ENCODE measurements at regions not wholly inside any gene's neighbourhood (a gene's known extent, or its start where the extent isn't known, plus 50 kb on each side); places are given as distances from the start of the nearest gene placed in this dataset.

GRCh38 chr7:50962962-50963374 is 180.3 kb upstream of the GRB10 start:
- DNase-seq (ENCODE audit: low spot score), result peak; percentile 95

DNA sequence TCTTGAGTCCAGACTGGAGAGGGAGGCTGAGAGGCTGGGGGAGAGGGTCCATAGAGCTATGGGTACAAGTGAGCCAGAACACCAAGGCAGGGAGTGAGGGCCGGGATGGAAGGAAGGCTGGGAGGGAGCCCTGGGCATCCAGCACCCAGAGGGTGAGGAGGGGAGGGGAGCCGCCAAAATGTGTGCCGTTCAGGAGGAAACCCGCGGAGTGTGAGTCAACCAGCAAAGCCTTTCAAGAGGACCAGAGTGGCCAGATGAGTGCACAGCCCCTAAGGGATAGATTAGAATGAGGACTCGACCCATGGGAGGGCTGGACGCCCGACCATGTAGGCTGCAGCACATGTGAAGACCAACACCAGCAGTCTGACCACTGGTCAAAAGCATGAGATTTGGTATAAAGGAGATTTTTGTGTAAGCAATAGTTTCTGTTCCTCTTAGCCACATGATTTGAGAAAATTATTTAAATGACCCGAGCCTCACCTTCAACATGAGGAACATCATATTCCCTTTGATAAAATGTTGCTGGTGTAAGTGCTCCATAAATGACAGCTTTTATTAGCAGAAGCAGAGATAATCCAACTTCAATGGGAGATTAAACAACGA is 179.7 kb upstream of the GRB10 start:
- no peak for DNase-seq (ENCODE audit: low spot score)

- DNase-seq (ENCODE audit: low spot score), result no peak
These were observed 178.1 kb upstream of the GRB10 start for GRCh38 chr7:50960621-50961310.

DNA sequence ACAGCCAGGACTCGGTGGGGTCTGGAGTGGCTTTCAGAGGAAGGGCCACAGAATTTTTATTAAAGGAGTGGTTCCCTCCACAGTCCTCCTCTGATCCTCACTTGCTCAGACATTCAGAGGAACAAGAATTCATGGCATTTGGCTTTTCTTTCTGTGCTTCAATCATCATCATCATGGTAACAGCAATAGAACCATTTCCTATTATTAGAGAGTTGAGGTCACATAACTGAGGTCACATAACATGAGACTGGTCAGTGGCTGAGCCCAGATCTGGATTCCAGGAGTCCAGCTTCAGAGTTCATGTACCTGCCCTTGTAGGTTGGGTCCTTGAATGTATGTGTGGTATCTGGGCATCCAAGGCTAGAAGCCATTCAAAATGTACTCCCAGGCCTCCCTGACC is 177.3 kb upstream of the GRB10 start:
- no peak for DNase-seq (ENCODE audit: low spot score)

DNA sequence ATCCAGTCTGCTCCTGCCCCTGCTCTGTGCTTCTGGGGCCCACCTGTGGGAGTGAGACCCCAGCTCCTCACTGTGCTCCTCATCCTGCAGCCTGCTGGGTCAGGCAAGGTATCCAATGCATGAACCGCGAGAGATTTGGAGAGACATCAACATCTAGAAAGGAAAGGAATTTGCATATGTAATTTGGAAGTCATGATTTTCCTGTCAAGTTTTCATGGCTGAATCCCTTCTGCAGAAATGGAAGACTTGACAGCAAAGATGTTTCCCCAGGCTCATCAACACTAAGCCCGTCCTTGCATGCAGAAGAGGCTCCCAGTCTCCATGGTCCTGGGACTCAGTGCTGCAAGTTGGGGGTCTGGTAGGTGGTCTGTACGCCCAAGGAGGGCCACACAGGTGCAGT is 176.9 kb upstream of the GRB10 start:
- no peak for DNase-seq (ENCODE audit: low spot score)

- no peak for DNase-seq (ENCODE audit: low spot score)
These were observed 175.2 kb upstream of the GRB10 start for GRCh38 chr7:50957855-50958254.

DNA sequence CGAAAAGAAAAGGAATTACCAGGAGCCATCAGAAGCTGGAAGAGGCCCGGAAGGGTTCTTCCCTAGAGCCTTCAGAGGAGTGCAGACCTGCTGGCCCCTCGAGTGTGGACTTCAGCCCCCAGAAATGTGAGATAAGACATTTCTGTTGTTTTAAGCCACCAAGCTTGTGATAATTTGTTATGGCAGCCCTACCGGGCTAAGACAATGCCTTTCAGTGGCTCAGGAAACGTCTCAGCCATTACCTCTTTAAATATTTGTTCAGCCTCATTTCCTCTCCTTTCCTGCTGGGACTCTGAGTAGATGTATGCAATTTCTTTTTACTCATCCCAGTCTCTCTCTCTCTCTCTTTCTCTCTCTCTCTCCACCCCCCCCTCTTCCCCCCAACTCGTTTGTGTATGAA is 174.7 kb upstream of the GRB10 start:
- peak; percentile 20 for DNase-seq (ENCODE audit: low spot score)

DNA sequence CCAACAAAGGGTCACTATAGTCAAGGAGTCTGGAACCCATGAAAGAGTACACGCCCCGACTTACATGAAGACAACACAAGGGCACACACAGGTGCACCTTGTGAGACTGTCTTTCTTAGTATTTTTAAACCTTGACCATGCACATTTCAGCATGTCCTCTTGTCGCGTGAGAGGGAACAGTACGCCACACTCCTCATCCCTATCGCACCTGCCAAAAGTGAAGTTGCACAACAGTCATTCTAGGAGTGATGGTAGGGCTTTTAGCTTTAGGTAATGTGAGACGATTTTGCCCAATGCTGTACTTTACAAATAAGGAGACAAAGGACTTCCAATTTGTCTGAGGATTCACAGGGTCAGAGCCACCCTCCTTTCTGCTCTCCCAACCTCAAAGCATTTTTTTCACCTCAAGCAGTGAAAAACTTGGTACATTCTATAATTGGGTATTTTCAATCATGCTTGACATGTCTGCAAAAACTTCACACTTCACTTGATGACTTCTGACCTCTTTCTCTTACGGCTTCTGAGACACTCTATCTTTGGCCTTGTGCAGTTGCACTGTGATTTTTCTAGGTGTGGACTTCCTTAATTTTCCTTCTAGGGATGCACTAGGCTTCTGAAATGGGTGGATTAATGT is 173.9 kb upstream of the GRB10 start:
- DNase-seq (ENCODE audit: low spot score), result peak; percentile 36

- no peak for DNase-seq (ENCODE audit: low spot score)
These were observed 172.0 kb upstream of the GRB10 start for GRCh38 chr7:50954716-50955115.

- DNase-seq (ENCODE audit: low spot score), result no peak
These were observed 171.5 kb upstream of the GRB10 start for GRCh38 chr7:50954245-50954644.

DNA sequence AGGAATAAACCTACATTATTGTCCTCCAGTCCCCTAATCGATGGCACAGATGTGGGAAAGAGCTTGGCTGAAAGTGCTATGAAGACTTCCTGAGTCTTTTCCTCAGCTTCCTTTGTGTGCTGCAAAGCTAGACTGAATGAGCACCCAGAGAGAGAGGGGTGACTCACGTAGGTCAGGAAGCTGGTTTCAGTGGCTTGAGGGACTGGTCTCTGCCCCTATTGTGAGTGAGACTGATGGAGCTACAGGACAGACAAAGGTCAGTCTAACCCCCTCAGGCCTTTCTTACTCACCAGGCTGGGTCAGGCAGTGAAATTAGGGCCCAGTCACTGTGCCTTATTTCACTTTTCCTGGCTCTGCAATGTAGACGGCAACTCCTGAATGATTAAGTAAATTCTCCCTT is 171.1 kb upstream of the GRB10 start:
- peak; percentile 86 for DNase-seq (ENCODE audit: low spot score)

DNA sequence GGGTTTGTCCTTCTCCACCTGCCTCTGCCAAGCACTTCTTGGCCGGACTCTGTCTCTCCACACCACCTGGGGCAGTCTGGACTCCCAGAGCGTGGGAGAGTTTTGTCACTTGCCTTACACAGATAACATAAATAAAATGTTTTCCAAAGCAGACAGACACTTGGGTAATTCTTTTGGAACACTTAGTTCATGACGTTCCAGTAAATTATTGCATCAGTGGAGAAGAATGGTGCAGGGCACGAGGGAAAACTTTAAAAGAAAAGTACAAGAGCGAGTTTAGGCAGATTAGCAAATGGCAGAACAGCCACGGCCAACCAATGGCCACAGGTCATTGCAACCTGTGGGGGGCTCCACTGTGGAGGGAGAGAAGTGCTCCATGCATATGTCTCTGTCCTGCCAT is 170.6 kb upstream of the GRB10 start:
- DNase-seq (ENCODE audit: low spot score), result no peak

DNA sequence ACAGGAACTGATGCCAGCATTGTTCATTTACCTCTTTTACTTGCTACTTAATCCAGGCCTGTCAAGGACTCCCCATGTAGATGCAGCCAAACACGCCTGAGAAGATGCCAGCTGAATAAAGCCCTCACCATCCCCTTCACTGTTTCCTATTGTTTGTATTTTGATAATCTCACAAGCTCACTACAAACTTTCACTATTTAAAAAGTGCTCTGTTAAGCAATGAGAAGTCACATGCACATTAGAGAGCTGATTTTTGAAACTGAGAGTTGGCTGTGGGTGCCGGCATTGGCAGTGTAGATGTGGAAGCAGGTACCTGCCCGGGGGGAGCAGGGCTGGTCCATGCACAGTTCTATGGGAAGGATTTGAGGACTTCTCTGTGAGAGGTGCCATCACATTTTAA is 169.8 kb upstream of the GRB10 start:
- no peak for DNase-seq (ENCODE audit: low spot score)

GRCh38 chr7:50952120-50952519 is 169.4 kb upstream of the GRB10 start:
- no peak for DNase-seq (ENCODE audit: low spot score)

DNA sequence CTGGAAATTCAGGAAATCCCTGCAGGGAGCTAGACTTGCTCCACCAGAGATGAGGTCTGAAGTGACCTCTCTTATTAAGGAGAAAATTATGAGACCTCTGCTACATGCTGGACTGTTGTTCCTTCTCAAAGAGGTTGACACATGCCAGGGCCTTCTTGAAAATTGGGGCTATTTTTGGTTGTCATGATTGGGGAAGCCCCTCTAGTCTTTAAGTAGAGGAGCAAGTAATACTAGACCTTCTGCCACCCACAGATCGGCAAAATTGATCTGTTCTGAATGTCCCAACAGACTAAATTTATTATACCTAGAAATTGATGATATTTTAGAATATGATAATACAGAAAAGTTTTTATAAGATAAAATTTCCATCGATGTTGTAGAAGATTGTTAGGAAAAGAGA is 160.8 kb upstream of the GRB10 start:
- DNase-seq (ENCODE audit: low spot score), result no peak

DNA sequence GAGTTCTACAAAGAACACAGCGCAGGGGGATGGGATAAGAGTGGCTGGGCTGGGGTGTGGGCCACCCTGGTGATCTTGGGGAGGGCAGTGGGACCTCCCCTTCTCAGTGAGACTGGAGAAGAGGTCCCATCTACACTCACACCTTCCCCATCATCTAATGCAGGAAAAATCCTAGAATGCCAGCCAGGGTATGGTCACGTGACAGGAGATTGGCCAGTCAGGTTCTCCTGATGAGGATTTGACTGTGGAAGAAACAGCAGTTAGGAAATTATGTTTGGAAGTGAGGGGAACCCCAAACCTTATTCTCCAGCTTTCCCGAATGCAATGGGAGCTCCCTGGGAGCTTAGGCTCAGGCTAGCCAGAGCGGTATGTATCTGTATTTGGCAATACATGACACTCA is 158.8 kb upstream of the GRB10 start:
- no peak for DNase-seq (ENCODE audit: low spot score)

GRCh38 chr7:50940621-50941020 is 157.9 kb upstream of the GRB10 start:
- DNase-seq (ENCODE audit: low spot score), result no peak

- no peak for DNase-seq (ENCODE audit: low spot score)
These were observed 156.3 kb upstream of the GRB10 start for GRCh38 chr7:50939021-50939420.

- no peak for DNase-seq (ENCODE audit: low spot score)
These were observed 155.0 kb upstream of the GRB10 start for GRCh38 chr7:50937727-50938126.

DNA sequence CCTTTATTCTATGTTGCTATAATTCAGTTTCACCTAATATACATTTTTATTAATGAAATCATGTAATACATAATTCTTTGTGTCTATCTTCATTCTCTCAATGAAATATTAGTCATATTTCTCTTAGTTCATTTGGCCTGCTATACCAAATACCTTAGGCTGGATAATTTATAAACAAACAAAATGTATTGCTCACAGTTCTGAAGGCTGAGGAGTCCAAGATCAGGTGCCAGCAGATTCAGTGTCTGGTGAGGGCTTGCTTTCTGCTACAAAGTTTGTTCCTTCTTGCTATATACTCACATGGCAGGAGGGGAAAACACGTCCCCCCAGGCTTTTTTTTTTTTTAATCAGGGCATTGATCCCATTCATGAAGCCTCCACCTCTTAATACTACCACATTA is 143.4 kb upstream of the GRB10 start:
- no peak for DNase-seq (ENCODE audit: low spot score)

DNA sequence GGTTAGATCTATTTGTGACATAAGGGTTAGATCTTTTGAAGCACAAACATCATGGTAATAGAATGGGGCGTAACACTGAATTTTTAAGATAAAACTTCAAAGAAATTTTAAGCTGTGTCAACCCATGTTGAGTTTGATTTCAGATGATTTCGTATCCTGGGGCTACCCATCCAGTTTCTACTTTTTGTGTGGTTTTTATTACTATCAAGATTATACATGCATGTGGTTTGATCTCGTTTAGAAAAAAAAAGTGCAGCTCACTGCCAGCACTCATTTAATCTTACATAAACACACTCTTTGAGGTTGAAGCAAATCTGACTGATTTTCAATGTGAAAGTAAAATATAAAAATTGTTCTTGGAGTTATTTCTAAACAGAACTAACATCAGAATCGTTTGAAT is 140.8 kb upstream of the GRB10 start:
- no peak for DNase-seq (ENCODE audit: low spot score)

GRCh38 chr7:50921114-50921813 is 138.6 kb upstream of the GRB10 start:
- no peak for DNase-seq (ENCODE audit: low spot score)

DNA sequence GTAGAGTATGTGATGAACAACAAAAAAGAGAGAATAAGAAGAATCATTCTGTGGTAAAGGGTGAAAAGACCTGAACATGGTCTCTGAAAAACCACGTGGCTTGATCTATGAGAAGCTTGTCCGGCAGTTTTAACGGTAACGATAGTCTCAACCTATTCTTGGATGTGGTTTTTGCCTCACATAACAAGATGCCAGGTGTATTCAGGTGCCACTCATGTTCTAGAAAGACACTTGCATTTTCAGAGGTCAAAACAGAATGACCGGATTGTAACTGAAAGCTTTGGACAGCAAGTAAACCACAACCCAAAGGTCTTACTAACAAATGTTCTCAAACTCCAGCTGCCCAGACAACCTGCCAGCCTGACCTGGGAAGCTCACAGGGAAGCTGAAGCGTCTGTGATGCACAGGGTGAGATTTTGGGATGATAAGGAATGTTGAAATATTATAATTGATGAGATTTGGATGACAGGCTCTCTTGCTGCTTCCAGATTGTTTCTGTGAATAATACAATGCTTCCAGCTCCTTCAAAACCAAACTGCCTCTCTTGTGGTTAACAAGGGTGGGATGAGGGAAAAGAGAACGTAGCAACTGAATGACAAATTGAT is 137.4 kb upstream of the GRB10 start:
- DNase-seq (ENCODE audit: low spot score), result no peak

Measured in kidney tubule cell (primary cell).